Panc1 (cell line): ENCODE measurements at regions not wholly inside any gene's neighbourhood (a gene's known extent, or its start where the extent isn't known, plus 50 kb on each side); places are given as distances from the start of the nearest gene placed in this dataset.

Source experiments
- ATAC-seq: fragments of 200-7000 bp; cut with Tn5 transposase; 2 replicates; pipeline ENCODE4 v1.9.1; 2020; ENCODE audit warnings: mild to moderate bottlenecking, moderate library complexity
- BruUV-seq: library from RNA; stranded (reverse); fragments of 400-500 nt; replicated peaks from 2 replicates; lab custom pipeline; 2021; lab: Mats Ljungman, UMichigan
- CTCF ChIA-PET: fragments of 300-600 bp; sonication (Branson Sonifier 250); formaldehyde crosslinking; loops from one replicate; lab custom pipeline; 2022; ENCODE audit warnings: antibody characterized with exemption; lab: Charles Lee
- POLR2A ChIA-PET: fragments of 300-600 bp; sonication (Branson Sonifier 250); formaldehyde crosslinking; loops from one replicate; lab custom pipeline; 2022; ENCODE audit warnings: antibody characterized with exemption; lab: Charles Lee
- DNase-seq: peaks from one replicate; pipeline ENCODE4 v3.0.0-alpha.2; 2010; ENCODE audit warnings: low read depth, low spot score
- H3K27ac ChIP-seq: 2 replicates; pipeline ENCODE4 v1.5.1; 2011; ENCODE audit warnings: mild to moderate bottlenecking, low read length, inconsistent platforms
- H3K27me3 ChIP-seq: fragments of 200-500 bp; sonication (Bioruptor generic); 2 replicates; pipeline ENCODE4 v1.6.0; 2014; ENCODE audit warnings: low read length, inconsistent platforms; ENCODE audit not compliant: control insufficient read depth, insufficient read depth
- H3K36me3 ChIP-seq: fragments of 200-500 bp; sonication (Bioruptor generic); 2 replicates; pipeline ENCODE4 v1.5.1; 2014; ENCODE audit warnings: inconsistent platforms, mild to moderate bottlenecking, low read length, moderate library complexity; ENCODE audit not compliant: control insufficient read depth, insufficient read depth
- H3K4me1 ChIP-seq: 2 replicates; pipeline ENCODE4 v1.5.1; 2011; ENCODE audit warnings: inconsistent platforms, mild to moderate bottlenecking, low read length, moderate library complexity; ENCODE audit not compliant: control insufficient read depth, insufficient read depth
- H3K4me3 ChIP-seq, 2 experiments: 2 replicates each; pipeline ENCODE4 v1.5.1; 2011 to 2012; ENCODE audit warnings: low read depth in 2 of 2, low read length in 2 of 2, mild to moderate bottlenecking in 2 of 2, inconsistent platforms in 1 of 2, moderate library complexity in 1 of 2
- H3K9me3 ChIP-seq: fragments of 200-500 bp; sonication (Bioruptor generic); 2 replicates; pipeline ENCODE4 v1.5.1; 2014; ENCODE audit warnings: low read depth, mild to moderate bottlenecking, inconsistent platforms, low read length, moderate library complexity; ENCODE audit not compliant: control insufficient read depth, insufficient read depth
- CTCF ChIP-seq: fragments of 450-650 bp; IDR thresholded peaks from 2 replicates; pipeline ENCODE4 v1.5.1; 2017; ENCODE audit warnings: mild to moderate bottlenecking
- POLR2AphosphoS5 ChIP-seq: IDR thresholded peaks from 2 replicates; pipeline ENCODE4 v1.6.1; 2012; ENCODE audit warnings: mild to moderate bottlenecking, low read depth, low read length, moderate library complexity
- REST ChIP-seq, 2 experiments: IDR thresholded peaks; 2 replicates each; pipeline ENCODE4 v1.6.1; 2011 to 2012; ENCODE audit warnings: low read depth in 2 of 2, control low read depth in 1 of 2, low read length in 1 of 2, mild to moderate bottlenecking in 1 of 2, moderate library complexity in 1 of 2; ENCODE audit not compliant: insufficient read depth in 1 of 2
- SIN3A ChIP-seq: IDR thresholded peaks from 2 replicates; pipeline ENCODE4 v1.6.1; 2012; ENCODE audit warnings: low read depth, mild to moderate bottlenecking, low read length, moderate library complexity, borderline replicate concordance; ENCODE audit not compliant: insufficient read depth
- TCF7L2 ChIP-seq: IDR thresholded peaks from 2 replicates; pipeline ENCODE4 v1.6.1; 2011; ENCODE audit warnings: mild to moderate bottlenecking, low read depth, low read length, inconsistent platforms
- in situ Hi-C: cut with HindIII; loops from 2 replicates; pipeline ENCODE4 v1.10.0; 2016; ENCODE audit warnings: low sequenced_read_pairs, low pct_unique_long_range_greater_than_20kb
- intact Hi-C: fragments of 100-400 bp; cut with micrococcal nuclease; formaldehyde crosslinking; loops from one replicate; pipeline ENCODE4 v1.10.0; 2022; ENCODE audit not compliant: unreplicated experiment

- no TSS peak for BruUV-seq
- intact Hi-C loops (no loop called here), in situ Hi-C loops (no loop called here)
- no peaks in the 10 kb centered on the region for H3K9me3 ChIP-seq
- DNase-seq = no peak
- no peak for ATAC-seq
- H3K4me1 ChIP-seq = no peaks in the 10 kb centered on the region
- no peaks in the 10 kb centered on the region for H3K27me3 ChIP-seq
- no peak overlapping the region for H3K27ac ChIP-seq
- ChIA-PET POLR2A (no interaction called here), CTCF (no interaction called here)
- no peaks in the 10 kb centered on the region for H3K36me3 ChIP-seq
- no peak overlapping the region for H3K4me3 ChIP-seq
- TF ChIP-seq CTCF = no peak
- no peak for TF ChIP-seq TCF7L2
- TF ChIP-seq POLR2AphosphoS5 = no peak
- TF ChIP-seq SIN3A = no peak
- no peak for TF ChIP-seq REST (IDR thresholded peaks at IDR 0.05; ENCODE audit: insufficient read depth in 1 of 2, low read depth in 2 of 2, low read length in 1 of 2)
Observed at GRCh38 chr9:95809686-95810085, 65.8 kb upstream of the ERCC6L2 start.

- no peaks in the 10 kb centered on the region for H3K4me1 ChIP-seq
- ATAC-seq (no peak), DNase-seq (no peak)
- in situ Hi-C loops = no loop called here
- ChIA-PET CTCF (no interaction called here), POLR2A (no interaction called here)
- intact Hi-C loops = no loop called here
- no peak overlapping the region for H3K27ac ChIP-seq
- no peaks in the 10 kb centered on the region for H3K27me3 ChIP-seq
- H3K9me3 ChIP-seq = no peaks in the 10 kb centered on the region
- no TSS peak for BruUV-seq
- TF ChIP-seq CTCF = no peak
- TF ChIP-seq POLR2AphosphoS5 = no peak
- TF ChIP-seq TCF7L2 = no peak
- TF ChIP-seq REST (IDR thresholded peaks at IDR 0.05; ENCODE audit: insufficient read depth in 1 of 2, low read depth in 2 of 2, low read length in 1 of 2) = no peak
- no peak for TF ChIP-seq SIN3A
- no peak overlapping the region for H3K4me3 ChIP-seq
- no peaks in the 10 kb centered on the region for H3K36me3 ChIP-seq
Observed at GRCh38 chr9:95808011-95808410, 67.5 kb upstream of the ERCC6L2 start.
